Omental fat pad (tissue), 3 donors: ENCODE measurements at regions not wholly inside any gene's neighbourhood (a gene's known extent, or its start where the extent isn't known, plus 50 kb on each side); places are given as distances from the start of the nearest gene placed in this dataset.

Source experiments
- ATAC-seq: fragments of 150-250 bp; one replicate; pipeline ENCODE4 v1.9.1; 2016; ENCODE audit warnings: mild to moderate bottlenecking, moderate library complexity; ENCODE audit not compliant: low FRiP score
- DNase-seq: peaks from one replicate; pipeline ENCODE4 v3.0.0-alpha.2; 2019; ENCODE audit warnings: low spot score
- CTCF ChIP-seq, 3 donors: fragments of 450-650 bp; IDR thresholded peaks; one replicate each; pipeline ENCODE4 v1.5.1; 2016 to 2017; ENCODE audit warnings: antibody characterized with exemption in 3 of 3, mild to moderate bottlenecking in 3 of 3, moderate library complexity in 2 of 3

- DNase-seq (no peak), ATAC-seq (no peak)
- no peak for TF ChIP-seq CTCF (IDR thresholded peaks at IDR 0.05)
These were observed 69.3 kb upstream of the IRX4 start for GRCh38 chr5:1952021-1952420.

GRCh38 chr5:1951165-1951816 is 68.6 kb upstream of the IRX4 start:
- no peak for ATAC-seq
- TF ChIP-seq CTCF (IDR thresholded peaks at IDR 0.05): no peak
- no peak for DNase-seq

DNA sequence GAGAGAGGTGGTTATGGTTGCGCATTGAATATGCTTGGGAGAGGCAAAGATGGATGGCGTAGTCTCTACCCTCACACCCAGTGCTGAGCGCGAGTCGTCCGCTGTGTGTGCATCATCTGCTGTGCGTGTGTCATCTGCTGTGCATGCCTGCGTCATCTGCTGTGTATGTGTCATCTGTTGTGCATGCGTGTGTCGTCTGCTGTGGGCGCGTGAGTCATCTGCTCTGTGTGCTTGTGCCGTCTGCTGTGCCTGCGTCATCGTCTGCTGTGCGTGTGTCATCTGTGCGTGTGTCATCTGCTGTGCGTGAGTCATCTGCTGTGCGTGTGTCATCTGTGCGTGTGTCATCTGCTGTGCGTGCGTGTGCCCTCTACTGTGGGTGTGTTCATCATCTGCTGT is 68.0 kb upstream of the IRX4 start:
- no peak for ATAC-seq
- TF ChIP-seq CTCF (IDR thresholded peaks at IDR 0.05): no peak
- DNase-seq: no peak

- ATAC-seq (peak; percentile 32), DNase-seq (no peak)
- no peak for TF ChIP-seq CTCF (IDR thresholded peaks at IDR 0.05)
These were observed 67.5 kb upstream of the IRX4 start for GRCh38 chr5:1950096-1950707.

DNA sequence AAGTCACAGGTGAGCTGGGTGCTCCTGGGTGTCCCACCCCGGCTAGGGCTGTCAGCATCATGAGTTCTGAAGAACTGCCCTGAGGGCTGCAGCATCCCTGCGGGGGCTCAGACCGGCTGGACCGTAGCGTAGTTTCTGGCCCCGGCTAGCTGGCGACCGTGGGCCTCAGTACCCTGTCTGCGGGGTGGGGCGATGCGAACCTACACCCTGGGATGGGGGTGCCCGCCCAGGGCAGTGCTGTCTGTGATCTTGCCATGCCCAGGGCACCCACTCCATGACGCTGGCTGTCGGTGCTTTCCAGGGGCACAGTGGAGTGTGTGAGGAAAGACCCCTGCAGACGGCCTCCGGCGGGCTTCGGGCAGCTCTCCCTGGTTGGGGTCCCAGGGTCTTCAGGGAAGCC is 66.5 kb upstream of the IRX4 start:
- TF ChIP-seq CTCF (IDR thresholded peaks at IDR 0.05): no peak
- no peak for ATAC-seq
- no peak for DNase-seq

DNA sequence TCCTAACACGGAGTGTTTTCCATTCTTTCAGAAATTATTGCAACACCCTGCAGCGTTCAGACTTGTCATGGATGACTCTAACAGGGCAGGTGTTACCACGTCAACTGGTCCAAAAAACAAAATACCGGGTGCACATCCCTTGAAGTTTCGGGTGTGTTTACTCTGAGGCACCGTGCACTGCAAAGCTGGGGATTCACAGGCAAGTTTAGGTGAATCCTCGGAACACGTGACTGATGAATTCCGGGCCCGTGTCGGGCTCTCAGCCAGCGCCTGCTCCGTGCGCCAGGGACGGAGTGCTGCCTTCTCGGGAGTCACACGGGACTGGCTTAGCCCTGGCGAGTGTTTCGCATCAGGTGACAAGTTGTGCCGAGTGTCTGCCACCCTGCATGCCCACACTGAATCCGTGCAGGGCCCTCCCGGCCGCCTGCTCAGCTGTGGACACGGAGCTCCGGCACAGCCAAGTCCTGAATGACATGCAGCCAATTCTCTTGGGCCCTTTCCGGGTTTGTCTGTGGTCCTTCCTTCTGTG is 66.0 kb upstream of the IRX4 start:
- DNase-seq (no peak), ATAC-seq (no peak)

More for the DNA sequence above, 66.0 kb upstream of the IRX4 start:
- no peak for TF ChIP-seq CTCF (IDR thresholded peaks at IDR 0.05)
